ENCODE measurements at regions not wholly inside any gene's neighbourhood (a gene's known extent, or its start where the extent isn't known, plus 50 kb on each side); places are given as distances from the start of the nearest gene placed in this dataset.
"Not testable (repeated sequence)": the region's sequence is repeated elsewhere in the genome, so short reads cannot be mapped to it uniquely, and the experiment has no call there.

DNA sequence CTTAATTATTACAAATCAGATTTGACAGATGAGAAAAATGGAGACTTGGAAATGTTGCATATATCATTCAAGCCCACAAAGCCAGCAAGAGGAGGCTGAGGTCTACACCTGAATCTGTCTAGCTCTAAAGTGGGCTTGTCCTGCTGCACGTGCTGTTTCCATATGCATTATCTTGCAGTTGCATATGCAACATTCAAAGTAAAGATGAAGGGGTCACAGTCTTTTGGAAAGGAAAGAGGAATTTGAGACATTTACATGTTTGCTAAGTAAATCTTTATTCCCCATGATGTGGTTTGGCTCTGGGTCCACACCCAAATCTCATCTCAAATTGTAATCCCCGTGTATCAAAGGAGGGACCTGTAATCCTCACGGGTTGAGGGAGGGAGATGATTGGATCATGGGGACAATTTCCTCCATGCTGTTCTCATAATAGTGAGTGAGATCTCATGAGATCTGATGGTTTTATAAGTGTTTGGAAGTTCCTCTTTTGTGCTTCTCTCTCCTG lies 98.3 kb downstream of the BACH1 start:
- Histone ChIP-seq H3K4me3 (no peak overlapping the region), H3K27ac (no peak overlapping the region)

DNA sequence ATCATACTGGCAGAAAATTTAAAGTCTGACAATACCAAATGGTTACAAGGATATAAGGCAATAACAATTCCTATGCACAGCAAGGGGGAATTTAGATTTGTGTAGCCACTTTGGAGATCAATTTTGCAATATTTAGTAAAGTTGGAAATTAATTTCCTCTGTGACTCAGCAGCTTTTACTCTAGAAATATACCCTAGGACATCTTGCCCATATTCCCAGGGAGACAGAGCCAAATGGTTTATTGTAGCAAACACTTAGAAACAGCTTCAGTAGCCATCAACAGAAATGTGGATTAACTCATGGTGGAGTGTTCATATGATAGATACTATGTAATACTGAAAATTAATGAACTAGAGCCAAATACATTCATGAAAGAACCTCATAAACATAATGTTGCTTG lies 104.6 kb downstream of the BACH1 start:
- Histone ChIP-seq H3K4me3 (no peak overlapping the region), H3K27ac (no peak overlapping the region)

DNA sequence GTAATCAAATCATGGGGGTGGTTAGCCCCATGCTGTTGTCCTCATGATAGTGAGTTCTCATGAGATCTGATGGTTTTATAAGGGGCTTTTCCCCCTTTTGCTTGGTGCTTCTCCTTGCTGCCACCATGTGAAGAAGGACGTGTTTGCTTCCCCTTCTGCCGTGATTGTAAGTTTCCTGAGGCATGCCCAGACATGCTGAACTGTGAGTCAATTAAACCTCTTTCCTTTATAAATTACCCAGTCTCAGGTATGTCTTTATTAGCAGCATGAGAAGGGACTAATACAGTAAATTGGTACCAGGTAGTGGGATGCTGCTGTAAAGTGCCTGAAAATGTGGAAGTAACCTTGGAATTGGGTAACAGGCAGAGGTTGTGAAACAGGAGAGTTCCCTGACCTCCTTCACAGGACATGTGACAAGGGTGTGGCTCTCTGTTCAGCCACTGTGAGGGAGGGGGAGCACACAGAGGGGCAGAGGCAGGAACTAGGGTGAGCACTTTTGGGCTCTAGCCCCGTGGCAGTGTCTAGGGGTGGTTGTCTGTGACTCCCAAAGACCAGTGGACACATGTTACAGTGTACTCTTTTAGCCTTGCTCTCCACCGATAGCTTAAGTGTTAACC lies 105.3 kb downstream of the BACH1 start:
- no peak overlapping the region for H3K4me3 ChIP-seq
- H3K27ac ChIP-seq, result no peak overlapping the region

DNA sequence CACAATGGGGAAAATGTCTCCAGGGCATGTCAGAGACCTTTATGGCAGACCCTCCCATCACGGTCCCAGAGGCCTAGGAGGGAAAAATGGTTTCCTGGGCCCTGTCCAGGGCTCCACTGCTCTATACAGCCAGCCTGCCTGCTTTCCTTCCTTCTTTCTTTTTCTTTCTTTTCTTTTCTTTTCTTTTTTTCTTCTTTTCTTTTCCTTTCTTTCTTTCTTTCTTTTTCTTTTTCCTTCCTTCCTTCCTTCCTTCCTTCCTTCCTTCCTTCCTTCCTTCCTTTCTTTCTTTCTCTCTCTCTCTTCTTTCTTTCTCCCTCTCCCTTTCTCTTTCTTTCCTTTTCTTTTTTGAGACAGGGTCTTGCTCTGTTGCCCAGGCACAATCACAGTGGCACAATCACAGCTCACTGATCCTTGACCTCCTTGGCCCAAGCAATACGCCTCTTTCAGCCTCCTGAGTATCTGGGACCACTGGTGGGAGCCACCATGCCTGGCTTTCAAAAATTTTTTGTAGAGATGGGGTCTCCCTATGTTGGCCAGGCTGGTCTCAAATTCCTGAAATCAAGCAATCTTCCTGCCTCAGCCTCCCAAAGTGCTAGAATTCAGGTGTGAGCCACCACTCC lies 106.9 kb downstream of the BACH1 start:
- H3K4me3 ChIP-seq, result no peak overlapping the region
- H3K27ac ChIP-seq, result no peak overlapping the region

DNA sequence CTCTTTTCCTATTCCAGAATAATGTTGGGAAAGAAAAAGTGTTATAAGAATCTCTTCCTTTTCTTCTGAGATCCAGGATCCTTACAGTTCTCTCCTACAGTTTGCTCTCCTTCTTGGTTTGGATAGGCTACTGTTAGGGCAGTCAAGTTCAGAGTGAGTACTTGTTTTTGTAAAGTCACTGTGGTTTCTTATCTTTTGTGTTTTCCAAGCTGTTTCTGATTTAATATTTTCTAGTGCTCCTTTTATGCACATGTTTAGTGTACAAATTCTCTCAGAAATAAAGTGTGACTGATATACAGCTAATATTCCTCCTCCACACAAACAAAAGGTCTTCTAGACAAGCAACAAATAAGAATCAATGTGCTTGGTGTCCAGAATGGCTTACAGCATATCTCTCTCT lies 107.7 kb downstream of the BACH1 start:
- Histone ChIP-seq H3K27ac (no peak overlapping the region), H3K4me3 (no peak overlapping the region)

DNA sequence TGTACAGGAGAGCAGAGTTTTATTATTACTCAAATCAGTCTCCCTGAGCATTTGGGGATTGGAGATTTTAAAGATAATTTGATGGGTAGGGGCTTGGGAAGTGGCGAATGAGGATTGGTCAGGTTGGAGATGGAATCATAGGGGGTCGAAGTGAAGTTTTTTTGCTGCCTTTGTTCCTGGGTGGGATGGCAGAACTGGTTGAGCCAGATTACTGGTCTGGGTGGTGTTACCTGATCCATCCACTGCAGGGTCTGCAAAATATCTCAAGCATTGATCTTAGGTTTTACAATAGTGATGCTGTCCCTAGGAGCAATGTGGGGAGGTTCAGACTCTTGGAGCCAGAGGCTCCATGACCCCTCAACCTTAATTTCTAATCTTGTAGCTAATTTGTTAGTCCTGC lies 108.8 kb downstream of the BACH1 start:
- Histone ChIP-seq H3K4me3 (no peak overlapping the region), H3K27ac (no peak overlapping the region)

DNA sequence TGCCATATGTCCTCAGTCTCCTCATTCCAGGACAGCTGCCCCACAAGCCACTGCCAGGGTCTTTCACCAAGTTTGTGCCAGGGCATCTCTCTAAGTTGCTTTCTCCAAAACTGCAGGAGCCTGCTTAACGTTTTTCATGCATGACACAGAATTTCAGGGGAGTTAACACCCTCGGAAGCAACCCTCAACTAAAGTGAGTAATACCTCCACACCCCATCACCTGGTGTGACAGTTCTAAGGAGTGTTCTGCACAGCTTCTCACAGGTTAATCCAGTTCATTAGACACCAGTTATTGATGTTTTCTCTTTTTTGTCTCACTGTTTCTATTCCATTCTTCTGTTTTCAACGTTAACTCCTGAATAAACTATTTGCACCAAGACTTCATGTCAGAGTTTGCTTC lies 115.0 kb downstream of the BACH1 start:
- Histone ChIP-seq H3K4me3 (no peak overlapping the region), H3K27ac (no peak overlapping the region)

DNA sequence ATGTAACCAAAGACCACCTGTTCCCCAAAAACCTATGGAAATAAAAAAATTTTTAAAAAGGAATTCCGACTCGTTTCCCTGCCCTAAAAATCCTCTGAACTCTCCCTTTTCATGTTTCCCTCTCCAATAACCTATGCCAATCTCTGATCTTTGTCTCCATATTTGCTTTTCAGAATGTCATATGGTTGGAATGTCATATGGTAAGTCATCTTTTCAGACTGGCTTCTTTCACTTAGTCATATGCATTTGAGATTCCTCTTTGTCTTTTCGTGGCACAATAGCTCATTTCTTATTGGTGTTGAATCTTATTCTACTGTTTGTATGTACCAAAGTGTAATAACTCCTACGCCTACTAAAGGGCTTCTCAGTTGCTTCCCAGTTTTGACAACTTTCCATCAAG lies 117.5 kb downstream of the BACH1 start:
- H3K27ac ChIP-seq, result no peak overlapping the region
- no peak overlapping the region for H3K4me3 ChIP-seq

DNA sequence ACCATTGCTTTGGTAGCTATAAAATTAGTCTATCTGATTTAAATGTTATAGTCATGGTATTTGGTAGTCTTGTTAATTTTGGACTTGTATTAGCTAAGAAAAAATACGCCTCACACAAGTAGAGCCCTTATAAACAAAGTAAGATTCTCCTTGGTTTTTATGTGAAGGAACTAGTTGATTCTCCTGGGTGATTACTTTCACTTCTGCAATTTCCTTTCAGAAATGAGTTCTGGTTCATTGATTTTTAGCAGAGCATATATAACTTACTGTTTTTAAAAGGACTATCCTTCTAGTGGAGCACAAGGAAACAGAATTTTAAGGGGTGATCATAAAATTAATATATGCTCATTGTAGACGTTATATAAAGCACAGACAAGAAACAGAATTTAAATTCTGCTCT lies 120.1 kb downstream of the BACH1 start:
- no peak overlapping the region for H3K27ac ChIP-seq

DNA sequence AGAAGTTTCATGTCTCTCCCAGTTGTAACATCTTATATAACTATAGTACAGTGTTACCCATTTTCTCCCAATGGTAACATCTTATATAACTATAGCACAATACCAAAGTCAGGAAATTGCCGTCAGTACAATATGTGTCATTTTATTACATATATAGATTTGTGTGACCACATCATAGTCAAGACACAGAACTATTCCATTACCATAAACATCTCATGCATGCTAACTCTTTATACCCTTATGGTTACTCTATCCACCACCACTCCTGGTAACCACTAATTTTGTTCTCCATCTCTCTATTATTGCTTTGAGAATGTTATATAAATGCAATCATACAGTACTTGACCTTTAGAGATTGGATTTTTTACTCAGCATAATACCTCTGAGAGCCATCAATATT lies 120.7 kb downstream of the BACH1 start:
- Histone ChIP-seq H3K27ac (no peak overlapping the region), H3K4me3 (no peak overlapping the region)

More for the DNA sequence above, 120.1 kb downstream of the BACH1 start:
- no peak overlapping the region for H3K4me3 ChIP-seq

DNA sequence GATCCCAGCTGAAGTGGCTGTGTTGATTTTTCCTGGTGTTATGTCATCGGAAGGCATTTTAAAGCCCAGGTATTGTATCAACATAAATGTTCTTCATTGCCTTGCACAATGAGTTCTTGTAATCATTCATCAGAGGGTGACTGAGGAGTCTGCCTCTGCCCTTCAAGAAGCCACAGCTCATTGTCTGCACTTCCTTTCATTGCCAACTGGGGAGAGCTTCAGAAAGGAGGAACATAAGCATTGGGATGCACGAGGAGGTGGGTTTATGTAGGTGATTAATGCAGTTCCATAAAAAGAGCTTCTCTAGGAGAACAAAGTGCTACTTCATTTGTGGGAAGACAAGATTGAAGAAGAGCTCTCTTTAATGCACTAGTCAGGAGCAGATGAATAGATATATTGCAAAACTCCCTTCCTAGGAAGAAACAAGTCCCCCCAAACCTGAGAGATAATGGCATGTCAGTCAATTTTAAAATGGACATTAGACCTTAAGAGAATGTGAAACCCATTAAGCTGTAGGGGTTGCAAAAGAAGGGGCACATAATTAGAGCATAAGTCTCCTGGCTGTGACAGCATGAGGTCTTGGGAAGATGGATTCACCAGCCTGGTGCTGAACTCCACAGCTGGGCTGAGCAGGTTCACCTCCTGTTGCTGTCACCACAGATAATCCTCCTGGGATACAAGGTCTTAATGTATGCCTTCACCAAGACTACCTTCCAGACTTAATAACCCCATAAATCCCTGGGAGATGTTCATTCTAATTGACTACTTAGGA lies 124.6 kb downstream of the BACH1 start:
- no peak overlapping the region for H3K4me3 ChIP-seq
- no peak overlapping the region for H3K27ac ChIP-seq

DNA sequence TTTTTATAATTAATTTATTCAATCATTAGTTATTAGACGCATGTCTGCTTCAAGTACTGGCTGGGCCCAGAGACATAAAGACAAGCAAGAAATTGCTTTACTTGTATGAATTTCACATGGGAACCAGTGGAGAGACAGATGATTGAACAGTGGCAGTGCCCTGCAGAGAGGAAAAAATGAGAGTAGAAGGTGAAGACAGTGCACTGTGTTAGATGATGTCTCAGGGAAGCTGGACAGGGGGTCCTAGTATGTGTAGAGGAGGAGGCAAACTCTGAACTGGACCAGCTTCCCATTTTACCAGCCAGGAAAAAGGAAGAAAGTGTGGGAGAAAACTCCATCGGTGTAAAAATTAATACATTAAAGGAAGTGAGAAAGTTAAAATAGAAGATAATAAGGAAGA lies 126.0 kb downstream of the BACH1 start:
- no peak overlapping the region for H3K4me3 ChIP-seq
- H3K27ac ChIP-seq, result no peak overlapping the region

DNA sequence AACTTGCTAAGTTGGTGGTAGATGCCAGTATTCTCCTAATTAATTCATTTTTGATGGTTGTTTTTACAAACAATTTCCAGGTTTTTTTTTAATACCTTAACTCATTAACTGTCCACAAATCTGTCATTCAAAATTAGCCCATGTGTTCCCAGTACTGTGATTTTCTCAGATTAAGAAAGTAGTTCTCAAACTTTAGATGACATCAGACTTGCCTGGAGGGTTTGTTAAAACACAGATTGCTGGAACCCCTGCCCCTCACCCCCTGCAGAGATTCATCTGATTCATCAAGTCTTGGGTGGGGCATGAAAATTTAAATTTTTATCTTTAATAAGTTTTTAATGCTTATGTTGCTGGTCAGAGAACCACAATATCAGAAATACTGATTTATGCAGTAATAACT lies 130.5 kb downstream of the BACH1 start:
- Histone ChIP-seq H3K4me3 (no peak overlapping the region), H3K27ac (no peak overlapping the region)

DNA sequence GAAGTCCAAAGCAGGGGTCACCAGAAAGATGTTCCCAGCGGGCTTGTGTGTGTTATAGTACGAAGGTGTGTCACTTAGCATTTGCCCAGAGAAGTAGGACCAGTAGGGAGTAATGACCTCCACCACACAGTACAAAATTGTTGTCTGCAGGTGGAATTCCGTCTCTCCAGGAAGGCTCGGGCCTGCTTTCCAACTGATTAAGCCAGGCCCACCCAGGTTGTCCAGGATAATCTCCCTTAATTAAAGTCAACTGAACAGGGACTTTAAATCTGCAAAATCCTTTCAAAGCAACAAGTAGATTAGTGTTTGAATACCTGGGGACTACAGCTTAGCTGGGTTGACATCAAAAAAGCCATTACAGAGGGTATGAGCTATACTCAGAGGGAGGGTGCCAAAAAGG lies 131.3 kb downstream of the BACH1 start:
- no peak overlapping the region for H3K27ac ChIP-seq
- H3K4me3 ChIP-seq, result no peak overlapping the region

DNA sequence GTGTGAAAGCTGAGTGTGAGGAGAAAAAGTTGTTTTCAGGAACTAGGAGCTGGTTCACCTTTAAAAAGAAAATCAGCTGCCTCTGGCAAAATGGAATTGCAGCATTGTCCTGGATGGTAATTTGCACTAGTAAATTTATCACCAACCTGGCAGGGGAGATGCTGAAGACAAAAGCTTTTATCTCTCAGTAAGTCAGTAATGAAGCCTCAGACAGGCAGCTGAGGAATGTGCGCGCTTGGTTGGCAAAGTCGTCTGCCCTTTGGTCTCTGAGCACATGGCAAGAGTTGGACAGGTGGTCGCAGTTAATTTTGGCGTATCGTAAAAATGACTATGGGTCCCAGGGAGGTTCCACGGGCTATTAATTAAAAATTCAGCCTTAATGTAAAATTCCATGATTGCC lies 131.9 kb downstream of the BACH1 start:
- Histone ChIP-seq H3K27ac (no peak overlapping the region), H3K4me3 (no peak overlapping the region)

DNA sequence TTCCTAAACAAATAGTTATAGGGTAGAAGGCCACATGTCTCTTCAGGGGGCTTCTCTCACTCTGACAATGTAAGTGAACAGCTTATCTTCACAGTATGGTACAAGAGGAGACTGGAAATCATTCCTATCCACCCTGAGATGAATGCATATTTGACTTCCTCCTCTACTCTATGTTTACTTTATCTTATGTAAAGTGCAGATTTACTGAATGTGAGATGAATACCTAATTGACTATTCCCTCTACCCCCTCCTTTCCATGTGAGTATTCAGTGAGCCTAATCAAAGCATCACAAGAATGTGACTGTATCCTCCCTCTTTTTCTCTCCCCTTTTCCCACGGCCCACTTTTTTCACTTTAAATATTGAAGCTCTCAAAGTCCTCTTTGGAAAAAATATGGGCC lies 132.5 kb downstream of the BACH1 start:
- H3K4me3 ChIP-seq, result no peak overlapping the region
- H3K27ac ChIP-seq, result no peak overlapping the region

DNA sequence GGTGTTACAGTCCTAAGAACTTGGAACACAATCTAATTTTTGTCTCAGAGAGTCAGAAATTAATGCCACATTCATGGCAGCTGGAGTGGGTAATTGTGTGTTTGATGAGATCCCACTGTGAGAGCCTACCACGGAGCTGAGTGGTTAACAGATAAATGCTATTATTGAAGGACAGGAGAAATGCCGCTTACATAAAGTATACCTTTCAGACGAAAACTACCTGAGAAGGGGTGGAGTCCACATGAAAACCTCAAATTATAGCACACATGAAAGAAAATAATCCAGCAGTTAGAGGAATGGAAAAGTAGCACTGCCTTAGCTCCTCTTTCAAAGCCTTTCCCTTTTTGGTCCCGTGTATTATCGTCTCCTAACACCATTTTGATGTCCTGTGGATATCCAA lies 133.0 kb downstream of the BACH1 start:
- Histone ChIP-seq H3K27ac (no peak overlapping the region), H3K4me3 (no peak overlapping the region)

DNA sequence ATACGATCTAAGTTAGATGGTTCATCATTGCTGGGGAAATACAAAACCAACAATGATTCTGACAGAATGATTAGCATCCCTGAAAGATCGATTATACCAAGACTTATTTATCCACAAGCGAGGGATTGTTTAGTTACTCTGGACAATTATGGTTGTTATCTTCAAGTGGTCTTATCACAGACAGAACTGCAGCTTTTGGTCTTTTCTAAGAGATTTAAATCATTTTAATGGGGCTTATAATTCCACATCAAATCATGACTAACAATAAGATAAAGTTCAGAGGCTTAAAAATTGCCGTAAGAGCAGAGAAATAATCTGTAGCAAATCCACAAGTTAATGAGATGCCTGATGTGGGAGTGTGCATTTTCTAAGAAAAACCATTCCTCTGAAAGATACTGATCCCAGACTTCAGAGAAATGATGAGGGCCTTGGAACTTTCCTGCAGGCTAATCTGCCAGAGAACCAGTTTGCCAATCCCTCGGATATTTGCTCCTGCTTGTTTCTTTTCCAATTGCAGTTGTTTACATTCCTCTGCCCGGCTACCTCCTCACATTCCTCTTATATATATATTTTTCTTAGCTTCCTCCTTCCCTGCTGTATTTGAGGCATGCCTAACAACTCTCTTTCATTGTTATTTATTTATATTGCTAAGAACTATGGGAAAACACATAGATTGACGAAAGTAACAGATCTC lies 134.8 kb downstream of the BACH1 start:
- Histone ChIP-seq H3K27ac (peak overlapping the region in 1 of 21 experiments; percentile 1), H3K4me3 (no peak overlapping the region)

DNA sequence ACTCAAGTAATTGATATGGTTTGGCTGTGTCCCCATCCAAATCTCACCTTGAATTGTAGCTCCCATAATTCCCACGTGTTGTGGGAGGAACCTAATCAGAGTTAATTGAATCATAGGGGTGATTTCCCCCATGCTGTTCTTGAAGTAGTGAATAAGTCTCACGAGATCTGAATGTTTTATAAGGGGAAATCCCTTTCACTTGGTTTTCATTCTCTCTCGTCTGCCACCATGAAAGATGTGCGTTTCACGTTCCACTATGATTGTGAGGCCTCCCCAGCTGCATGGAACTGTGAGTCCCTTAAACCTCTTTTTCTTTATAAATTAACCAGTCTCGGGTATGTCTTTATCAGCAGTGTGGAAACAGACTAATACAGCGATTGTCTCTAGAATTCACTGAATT lies 135.4 kb downstream of the BACH1 start:
- H3K4me3 ChIP-seq, result no peak overlapping the region

DNA sequence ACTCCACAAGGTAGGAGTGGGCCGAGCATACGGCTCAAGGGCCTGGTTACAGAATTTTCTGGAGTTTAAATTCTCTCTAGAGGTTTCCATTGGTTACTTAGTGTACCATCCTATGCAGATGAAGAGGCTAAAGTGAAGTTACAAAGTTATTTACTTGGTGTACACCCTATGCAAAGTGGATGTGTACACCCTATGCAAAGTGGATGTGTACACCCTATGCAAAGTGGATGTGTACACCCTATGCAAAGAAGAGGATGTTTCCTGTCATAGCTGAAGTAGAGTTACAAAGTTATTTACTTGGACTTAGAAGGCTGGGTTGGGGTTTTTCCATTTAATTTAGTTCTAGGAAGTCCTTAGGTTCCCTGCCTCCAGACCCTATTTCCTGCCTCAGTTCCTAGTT lies 136.3 kb downstream of the BACH1 start:
- not testable (repeated sequence) for H3K27ac ChIP-seq, H3K4me3 ChIP-seq

More for the DNA sequence above, 135.4 kb downstream of the BACH1 start:
- peak overlapping the region in 1 of 21 experiments; percentile 1 for H3K27ac ChIP-seq

DNA sequence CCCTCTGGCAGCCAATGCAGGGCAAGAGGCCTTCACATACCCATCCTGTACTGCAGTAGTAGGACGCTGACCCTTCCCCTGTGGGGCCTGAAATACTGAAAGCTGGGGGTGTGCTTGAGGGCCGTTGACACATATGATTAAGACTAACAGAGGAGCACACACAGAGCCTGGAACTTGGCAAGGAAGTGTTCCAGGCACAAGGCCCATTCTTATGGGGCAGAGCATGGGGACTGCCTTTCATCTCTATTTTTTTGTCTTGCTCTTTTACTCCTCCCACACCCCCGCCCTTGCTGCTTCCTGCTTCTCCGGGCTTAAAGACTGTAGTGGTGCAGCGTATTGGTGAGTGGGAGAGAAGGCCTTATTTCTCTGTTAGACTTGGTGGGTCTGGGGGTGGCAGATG lies 137.4 kb downstream of the BACH1 start:
- Histone ChIP-seq H3K27ac (peak overlapping the region in 5 of 21 experiments; percentile 14 to 79 (median 46)), H3K4me3 (no peak overlapping the region)
